HG03175 (cell line): ENCODE measurements at regions not wholly inside any gene's neighbourhood (a gene's known extent, or its start where the extent isn't known, plus 50 kb on each side); places are given as distances from the start of the nearest gene placed in this dataset.

Experiments used
- ATAC-seq: cut with Tn5 transposase; IDR thresholded peaks from one replicate; pipeline ENCODE4 v1.9.1; 2021; ENCODE audit warnings: mild to moderate bottlenecking, moderate library complexity; ENCODE audit not compliant: unreplicated experiment

DNA sequence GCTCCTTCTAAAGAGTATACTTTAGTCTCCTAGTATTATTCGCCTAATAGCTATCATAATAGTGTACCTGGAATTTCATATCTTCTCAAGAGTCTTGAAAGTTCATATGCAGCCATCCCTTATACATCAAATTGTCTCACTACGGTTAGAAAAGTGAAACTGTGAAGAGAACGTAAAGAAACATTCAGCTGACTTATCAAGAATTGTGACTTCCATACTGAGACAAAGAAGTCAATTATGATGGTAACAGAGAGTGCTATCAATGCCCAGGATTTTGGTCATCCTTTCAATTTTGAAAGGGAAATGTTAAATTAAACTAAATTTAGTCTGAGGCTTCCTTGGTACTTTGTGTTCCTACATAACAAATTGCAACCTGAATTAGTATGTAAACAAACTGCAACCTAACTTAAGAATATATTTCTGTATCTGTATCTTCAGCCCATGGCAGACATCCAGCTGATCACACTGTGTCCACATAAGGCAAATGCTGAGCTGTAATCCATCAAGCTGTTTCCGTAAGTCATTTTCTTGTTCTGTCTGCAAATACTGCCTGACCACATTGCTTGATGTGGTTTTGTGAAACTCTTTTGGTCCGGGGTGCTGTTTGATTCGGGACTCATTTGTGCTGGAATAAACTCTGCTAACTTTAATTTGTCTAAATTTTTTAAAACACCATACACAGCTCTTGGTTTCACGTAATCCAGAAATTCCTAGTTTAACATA lies 469.6 kb downstream of the SI start:
- ATAC-seq, result no peak

GRCh38 chr3:164604687-164605086 lies 473.6 kb downstream of the SI start:
- ATAC-seq, result no peak

DNA sequence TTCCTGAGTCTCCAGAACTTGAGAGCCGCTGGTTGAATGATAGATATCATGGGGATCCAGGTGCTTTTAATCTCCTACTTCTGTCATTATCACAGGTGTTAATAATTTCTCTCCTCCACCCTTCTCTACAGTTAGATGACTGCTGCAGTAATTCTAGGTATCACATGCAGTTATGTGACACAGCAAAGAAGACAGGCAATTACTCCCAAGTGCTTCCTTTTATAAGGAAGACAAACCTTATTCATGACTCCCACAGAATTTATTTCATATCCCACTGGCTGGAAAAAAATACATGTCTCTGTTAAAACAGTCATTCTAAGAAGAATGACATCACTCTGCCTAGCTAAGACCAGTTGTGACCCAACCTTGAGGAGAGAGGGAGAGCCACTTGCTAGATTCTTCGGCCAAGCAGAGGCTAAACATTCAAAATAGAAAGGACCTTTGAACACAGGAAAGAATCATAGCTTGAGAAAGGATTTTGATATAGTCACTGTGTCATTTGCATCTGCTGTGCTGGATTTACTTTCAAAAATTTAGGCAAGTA lies 500.6 kb downstream of the SI start:
- no peak for ATAC-seq

DNA sequence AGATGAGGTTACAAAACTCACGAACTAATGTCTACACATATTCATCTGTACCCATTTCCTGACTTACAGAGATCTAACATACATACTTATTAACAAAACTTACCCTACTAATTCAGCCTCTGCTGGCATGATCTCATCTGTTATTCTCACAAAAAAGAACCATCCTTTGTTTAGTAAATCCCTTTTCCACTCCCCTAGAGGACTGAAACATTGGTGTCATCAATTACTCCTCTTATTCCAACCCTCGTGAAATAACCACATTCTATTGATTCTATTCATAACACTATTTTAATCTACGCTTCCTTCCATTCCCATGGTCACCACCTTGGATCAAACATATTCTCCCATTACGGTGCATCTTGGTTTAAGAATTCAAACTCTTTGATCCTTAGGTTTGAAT lies 505.9 kb downstream of the SI start:
- no peak for ATAC-seq

DNA sequence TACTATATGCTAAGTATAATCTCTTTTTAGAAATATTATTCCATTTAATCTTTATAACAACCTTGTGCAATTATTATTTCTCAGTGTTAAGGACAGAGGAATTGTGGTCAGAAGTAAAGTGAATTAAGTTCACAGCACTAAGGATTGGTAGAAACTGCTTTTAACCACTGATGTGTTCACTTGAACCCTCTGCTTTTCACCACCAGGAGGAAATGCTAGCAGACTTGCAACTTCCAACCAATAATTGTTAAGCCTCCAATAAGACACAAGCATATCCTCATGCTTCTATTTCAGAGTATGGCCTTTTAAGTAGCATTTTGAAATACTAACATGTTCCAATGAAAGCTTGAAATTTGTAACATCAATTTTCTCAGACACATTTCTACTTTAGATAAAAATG lies 527.4 kb downstream of the SI start:
- ATAC-seq, result no peak

- ATAC-seq, result no peak
These were observed 539.1 kb downstream of the SI start for GRCh38 chr3:164539215-164539614.

GRCh38 chr3:164537485-164537884 lies 540.8 kb downstream of the SI start:
- ATAC-seq, result no peak

DNA sequence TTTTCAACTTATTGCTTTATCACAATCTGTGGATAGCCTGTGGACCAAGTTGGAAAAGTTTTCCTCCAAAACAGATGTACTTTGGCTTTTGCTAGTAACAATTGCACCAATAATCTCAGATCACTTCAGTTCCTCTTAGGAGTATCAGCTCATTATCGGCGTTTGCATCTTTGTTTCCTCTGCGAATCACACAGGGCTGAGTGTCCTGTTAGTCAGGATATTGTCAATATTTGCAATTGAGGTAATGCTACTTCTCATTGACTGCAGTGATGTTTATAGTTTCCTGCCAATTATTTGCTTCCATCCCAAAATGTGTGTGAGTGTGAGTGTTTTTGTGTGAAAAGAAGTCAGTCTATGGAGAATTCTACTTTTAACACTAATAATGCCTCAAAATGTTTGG lies 545.0 kb downstream of the SI start:
- ATAC-seq, result no peak

DNA sequence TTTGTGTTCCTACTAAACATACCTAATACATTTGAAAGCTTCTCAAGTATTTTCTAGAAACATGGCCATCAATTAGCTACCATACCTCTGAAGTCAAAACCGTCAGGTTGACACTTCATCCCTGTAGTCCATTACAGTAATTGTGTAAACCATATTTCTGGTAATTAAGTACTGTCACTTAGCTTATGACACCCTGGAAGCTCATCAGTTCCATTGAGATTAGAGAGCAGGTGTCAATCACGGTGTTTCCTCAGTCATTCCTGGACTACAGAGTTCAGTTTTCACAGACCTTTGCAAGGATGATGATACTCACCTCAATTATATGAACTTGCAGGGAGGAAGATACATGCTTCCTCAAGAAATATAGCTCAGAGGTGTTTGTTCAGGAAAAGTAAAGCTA lies 552.0 kb downstream of the SI start:
- ATAC-seq, result no peak

DNA sequence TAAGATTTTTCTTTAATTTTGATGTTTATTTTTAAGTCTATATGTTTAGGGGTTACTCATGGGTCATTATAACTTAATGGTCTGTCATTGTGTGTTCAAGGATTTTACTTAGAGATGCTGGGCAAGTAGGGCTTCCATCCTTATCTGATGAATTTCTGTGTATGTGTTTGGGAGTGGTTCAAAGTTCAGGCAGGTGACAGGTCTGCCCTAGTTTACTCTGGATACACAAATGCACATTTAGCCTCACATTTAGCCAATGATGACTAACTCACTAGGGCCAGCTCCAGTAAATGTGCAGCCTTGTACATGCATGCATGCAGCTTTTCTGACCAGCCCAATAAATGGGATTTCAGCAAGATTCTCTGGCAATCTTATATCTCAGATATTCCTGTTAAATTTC lies 554.1 kb downstream of the SI start:
- no peak for ATAC-seq

DNA sequence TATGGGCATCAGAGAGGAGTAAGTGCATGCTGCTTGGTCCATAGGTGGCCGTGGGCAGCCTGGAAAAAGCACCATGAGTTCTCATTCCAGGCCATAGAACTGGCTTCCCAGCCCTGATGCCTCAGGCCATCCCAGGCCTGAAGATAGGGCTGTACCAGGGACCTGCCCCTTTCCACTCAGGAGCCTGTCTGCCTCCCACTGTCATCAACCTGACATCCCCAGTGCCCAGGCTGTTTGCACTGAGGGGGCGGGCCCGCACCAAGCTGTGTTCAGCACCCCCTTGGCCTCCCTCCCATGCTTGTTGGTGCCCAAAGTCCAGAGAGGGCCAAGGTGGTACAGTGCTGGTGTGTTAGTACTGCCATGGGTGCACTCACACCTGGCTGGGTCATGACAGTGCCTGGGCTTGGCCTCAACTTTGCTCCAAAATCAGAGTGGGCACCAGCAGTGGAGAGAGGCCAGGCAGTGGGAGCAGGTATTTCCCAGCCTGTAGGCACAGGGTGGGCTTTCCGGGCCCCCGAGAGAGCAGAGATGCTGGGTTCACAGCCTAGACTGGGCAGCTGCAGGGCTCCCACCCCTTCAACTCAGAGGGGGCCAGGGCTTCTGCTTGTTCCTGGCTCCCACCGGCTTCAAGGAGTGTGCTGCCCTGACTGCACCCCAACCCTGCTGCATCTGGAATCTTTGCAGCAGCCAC lies 556.1 kb downstream of the SI start:
- no peak for ATAC-seq

- ATAC-seq, result no peak
These were observed 556.7 kb downstream of the SI start for GRCh38 chr3:164521644-164522043.

- ATAC-seq, result no peak
These were observed 557.2 kb downstream of the SI start for GRCh38 chr3:164521139-164521538.

DNA sequence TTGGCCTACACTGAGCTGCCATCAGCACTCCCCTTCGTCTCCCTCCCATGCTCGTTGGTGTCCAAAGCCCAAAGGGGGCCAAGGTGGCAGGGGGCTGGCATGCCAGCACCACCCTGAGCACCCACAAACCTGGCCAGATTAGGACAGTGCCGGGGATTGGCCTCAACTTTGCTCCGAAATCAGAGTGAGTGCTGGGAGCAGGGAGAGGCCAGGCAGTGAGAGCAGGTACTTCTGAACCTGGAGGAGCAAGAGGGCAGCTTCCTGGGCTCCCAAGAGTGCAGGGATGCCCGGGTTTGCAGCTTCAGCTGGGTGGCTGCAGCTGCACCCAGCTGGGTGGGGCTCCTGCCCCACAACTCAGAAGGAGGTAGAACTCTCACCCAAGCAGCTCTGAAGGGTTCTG lies 563.0 kb downstream of the SI start:
- no peak for ATAC-seq

DNA sequence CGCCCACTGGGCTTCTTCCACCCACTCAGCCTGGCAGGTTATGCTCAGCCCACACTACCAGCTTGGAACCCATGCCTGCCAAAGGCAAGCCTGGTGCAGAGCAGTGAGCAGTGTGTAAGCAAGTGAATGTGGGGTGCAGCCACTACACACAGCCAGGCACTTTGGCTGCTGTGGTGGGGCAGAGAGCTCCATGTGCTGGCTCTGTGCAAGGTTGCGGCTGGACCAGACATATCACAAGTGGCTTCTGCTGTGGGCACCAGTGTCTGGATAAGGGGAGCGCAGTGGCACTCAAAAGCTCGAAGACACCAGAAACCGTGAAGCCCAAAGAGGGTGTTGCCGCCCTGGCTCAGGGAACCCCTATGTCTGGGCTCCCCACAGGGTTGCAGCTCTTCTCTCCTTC lies 563.7 kb downstream of the SI start:
- ATAC-seq, result no peak

DNA sequence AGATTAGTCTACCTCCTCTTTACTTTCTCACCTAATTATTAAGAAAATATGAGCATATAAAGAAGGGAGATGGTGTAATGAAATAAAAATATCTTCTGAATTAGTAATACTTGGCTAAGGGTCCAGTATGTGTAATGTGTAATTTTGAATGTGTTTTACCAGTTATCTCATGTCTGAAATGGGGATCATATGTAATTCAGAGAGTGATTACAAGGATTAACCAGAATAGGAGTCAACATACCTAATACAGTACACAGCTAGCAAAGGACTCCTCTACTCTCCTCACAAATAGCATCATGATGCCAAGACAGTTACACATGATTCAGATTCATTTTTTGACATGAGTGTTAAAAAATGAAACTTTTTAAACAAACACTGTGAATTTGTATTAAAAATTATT lies 570.4 kb downstream of the SI start:
- ATAC-seq, result no peak

DNA sequence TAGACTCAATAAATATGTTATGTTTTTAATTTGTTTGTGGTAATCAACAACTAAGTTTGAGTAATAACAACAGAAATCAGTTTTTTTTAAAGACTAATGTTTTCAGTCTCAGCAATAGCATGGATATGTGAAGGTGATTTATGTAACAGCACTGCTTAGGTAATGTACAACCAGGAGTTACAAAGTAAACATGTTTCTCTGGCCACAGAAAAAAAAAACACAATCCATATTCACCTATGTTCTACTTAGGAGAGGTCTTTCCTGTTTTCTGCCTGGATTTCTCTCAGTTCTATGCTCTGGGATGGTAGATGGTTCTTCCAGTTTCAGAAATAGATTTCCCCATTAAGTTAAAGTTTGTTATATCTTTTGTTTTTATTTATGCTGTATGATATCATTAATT lies 579.4 kb downstream of the SI start:
- ATAC-seq, result no peak

DNA sequence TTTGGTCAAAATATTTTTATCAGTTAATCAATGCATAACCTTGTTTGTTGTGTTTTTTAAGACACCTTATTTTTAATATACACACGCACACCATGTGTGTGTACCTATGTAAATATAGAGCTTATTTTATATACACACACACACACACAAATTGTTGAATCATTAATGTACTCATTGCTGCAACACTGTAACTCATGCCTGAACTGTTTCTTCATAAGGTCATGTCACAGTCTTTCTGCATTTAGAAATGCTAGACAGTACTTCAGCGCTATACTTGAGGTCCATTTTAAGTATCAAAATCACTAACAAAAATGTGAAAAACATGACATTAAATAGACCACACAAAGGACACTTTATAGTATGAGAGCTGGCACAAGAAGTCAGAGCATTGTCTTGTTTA lies 589.4 kb downstream of the SI start:
- ATAC-seq, result no peak

DNA sequence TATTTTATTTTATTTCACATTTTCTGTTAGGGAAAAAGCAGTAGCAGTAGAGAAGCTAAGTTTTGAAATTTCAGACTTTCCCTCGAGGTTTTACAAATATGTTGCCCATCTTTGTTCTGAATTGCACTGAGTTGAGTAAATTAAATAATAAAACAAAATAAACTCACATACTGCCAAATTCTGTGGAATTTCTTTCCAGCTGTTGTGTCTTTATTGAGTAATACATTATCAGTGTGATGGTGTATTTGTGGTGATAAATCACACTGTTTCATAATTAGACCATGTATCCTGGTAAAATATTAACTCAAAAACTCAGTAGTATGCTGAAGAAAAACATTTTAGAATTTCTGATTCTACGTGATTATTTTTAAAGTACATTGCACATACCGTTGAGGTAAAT lies 592.1 kb downstream of the SI start:
- ATAC-seq, result no peak

- ATAC-seq, result no peak
These were observed 598.3 kb downstream of the SI start for GRCh38 chr3:164479978-164480377.

DNA sequence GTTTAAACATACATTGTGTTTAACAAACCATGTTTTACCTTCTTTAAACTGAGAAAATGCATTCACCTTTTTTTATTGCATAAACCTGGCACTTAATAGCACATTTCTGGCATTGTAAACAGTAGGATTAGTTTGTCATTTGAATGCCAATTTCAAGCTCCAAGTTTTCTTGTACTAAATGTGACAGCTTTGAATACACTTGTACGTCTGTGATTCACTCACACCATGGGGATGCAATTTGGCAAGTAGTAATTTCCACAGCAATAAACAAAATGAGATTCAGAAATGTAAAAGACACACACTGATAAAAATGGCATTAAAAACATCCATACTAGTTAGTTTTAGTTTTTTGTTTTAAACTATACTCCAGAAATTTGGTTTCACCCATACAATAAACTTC lies 598.9 kb downstream of the SI start:
- ATAC-seq, result no peak

GRCh38 chr3:164478323-164478722 lies 600.0 kb downstream of the SI start:
- no peak for ATAC-seq

DNA sequence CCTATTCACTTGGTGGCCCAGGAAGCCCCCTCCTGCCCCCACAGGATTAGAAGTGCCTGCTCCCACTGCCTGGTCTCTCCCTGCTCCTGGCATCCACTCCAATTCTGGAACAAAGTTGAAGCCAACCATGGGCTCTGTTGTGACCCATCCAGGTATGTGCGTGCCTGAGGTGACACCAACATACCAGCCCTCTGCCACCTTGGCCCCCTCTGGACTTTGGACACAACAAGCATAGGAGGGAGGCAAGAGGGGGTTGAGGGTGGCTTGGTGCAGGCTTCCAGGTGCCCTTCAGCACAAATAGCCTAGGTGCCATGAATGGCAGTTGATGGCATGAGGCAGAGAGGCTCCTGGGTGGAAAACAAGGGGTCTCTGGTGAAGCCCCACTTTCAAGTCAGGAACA lies 600.9 kb downstream of the SI start:
- no peak for ATAC-seq
